ENCODE measurements at regions not wholly inside any gene's neighbourhood (a gene's known extent, or its start where the extent isn't known, plus 50 kb on each side); places are given as distances from the start of the nearest gene placed in this dataset.

GRCh38 chr3:24043168-24043567 lies 98.1 kb downstream of the NR1D2 start:
- H3K27me3 ChIP-seq = no peaks in the 10 kb centered on the region
- no peak overlapping the region for H3K4me3 ChIP-seq (replicated peaks in 1 of 3)
- no peak for TF ChIP-seq CTCF (IDR thresholded peaks at IDR 0.05)
- no peak for TF ChIP-seq POLR2A (IDR thresholded peaks at IDR 0.05)
- no peaks in the 10 kb centered on the region for H3K9me3 ChIP-seq
- DNase-seq = peak in 1 of 2 donors; percentile 9
- peak overlapping the region; percentile 89 to 94 (median 91) for H3K27ac ChIP-seq
- intact Hi-C loops (cut with DNase I) = no loop called here
- H3K4me1 ChIP-seq = peaks cover 18 to 30% of the 10 kb centered on the region in 2 donors
- 84 to 94% methylated on average over 4 of the region's 4 CpGs for WGBS, 2 donors
- H3K36me3 ChIP-seq = no peaks in the 10 kb centered on the region

- no peak overlapping the region for H3K4me3 ChIP-seq (replicated peaks in 1 of 3)
- peaks cover 19 to 34% of the 10 kb centered on the region in 2 donors for H3K4me1 ChIP-seq
- TF ChIP-seq CTCF (IDR thresholded peaks at IDR 0.05) = no peak
- no peak for TF ChIP-seq POLR2A (IDR thresholded peaks at IDR 0.05)
- no peaks in the 10 kb centered on the region for H3K9me3 ChIP-seq
- peak overlapping the region; percentile 19 to 94 (median 89) for H3K27ac ChIP-seq
- intact Hi-C loops (cut with DNase I) = no loop called here
- H3K27me3 ChIP-seq = no peaks in the 10 kb centered on the region
- no peaks in the 10 kb centered on the region for H3K36me3 ChIP-seq
- WGBS, 2 donors = 95 to 96% methylated on average over 5 of the region's 5 CpGs
- no peak for DNase-seq
These were observed 98.9 kb downstream of the NR1D2 start for GRCh38 chr3:24043985-24044384.

- H3K27ac ChIP-seq = no peak overlapping the region
- no peak overlapping the region for H3K4me3 ChIP-seq (replicated peaks in 1 of 3)
- TF ChIP-seq POLR2A (IDR thresholded peaks at IDR 0.05) (no peak), CTCF (IDR thresholded peaks at IDR 0.05) (no peak)
- no peaks in the 10 kb centered on the region for H3K36me3 ChIP-seq
- intact Hi-C loops (cut with DNase I) = no loop called here
- H3K27me3 ChIP-seq = no peaks in the 10 kb centered on the region
- peaks cover 19 to 34% of the 10 kb centered on the region in 2 donors for H3K4me1 ChIP-seq
- H3K9me3 ChIP-seq = no peaks in the 10 kb centered on the region
- DNase-seq = no peak
These were observed 101.1 kb downstream of the NR1D2 start for GRCh38 chr3:24046214-24046613.

GRCh38 chr3:24047513-24047912 lies 102.4 kb downstream of the NR1D2 start:
- H3K27ac ChIP-seq = peak overlapping the region; percentile 60 to 83 (median 72)
- no peaks in the 10 kb centered on the region for H3K27me3 ChIP-seq
- H3K36me3 ChIP-seq = no peaks in the 10 kb centered on the region
- no peaks in the 10 kb centered on the region for H3K9me3 ChIP-seq
- intact Hi-C loops (cut with DNase I) = no loop called here
- peak; percentile 28 to 38 for DNase-seq
- H3K4me3 ChIP-seq (replicated peaks in 1 of 3) = no peak overlapping the region
- TF ChIP-seq CTCF (IDR thresholded peaks at IDR 0.05) (no peak), POLR2A (IDR thresholded peaks at IDR 0.05) (peak in 1 of 2 donors; percentile 58)
- H3K4me1 ChIP-seq = peaks cover 19 to 24% of the 10 kb centered on the region in 2 donors
- 0% methylated on average over 1 of the region's 1 CpG; no CpG with 5 or more reads in 1 of the 2 donors for WGBS, 2 donors

GRCh38 chr3:24048843-24049242 lies 103.8 kb downstream of the NR1D2 start:
- Histone ChIP-seq H3K27me3 (no peaks in the 10 kb centered on the region), H3K36me3 (no peaks in the 10 kb centered on the region), H3K9me3 (no peaks in the 10 kb centered on the region), H3K4me3 (replicated peaks in 1 of 3) (no peak overlapping the region), H3K27ac (peak overlapping the region in 1 of 3 donors; percentile 83), H3K4me1 (peaks cover 12 to 17% of the 10 kb centered on the region in 2 donors)
- no peak for TF ChIP-seq CTCF (IDR thresholded peaks at IDR 0.05)
- no peak for TF ChIP-seq POLR2A (IDR thresholded peaks at IDR 0.05)
- no peak for DNase-seq
- WGBS, 2 donors = 72 to 83% methylated on average over 1 of the region's 1 CpG
- intact Hi-C loops (cut with DNase I) = no loop called here

All from thyroid gland (tissue), 4 donors.